Thyroid gland (tissue), 4 donors: ENCODE measurements at regions not wholly inside any gene's neighbourhood (a gene's known extent, or its start where the extent isn't known, plus 50 kb on each side); places are given as distances from the start of the nearest gene placed in this dataset.

Source experiments
- DNase-seq, 2 donors: peaks; one replicate each; pipeline ENCODE4 v3.0.0-alpha.2; 2019
- H3K27ac ChIP-seq, 3 donors: fragments of 200-600 bp; sonication (generic); 1 replicate in 2 of 3; 2 replicates in 1 of 3; pipeline ENCODE4 v1.5.1; 2016 to 2019; ENCODE audit warnings: mild to moderate bottlenecking in 1 of 3, moderate library complexity in 1 of 3
- H3K27me3 ChIP-seq: fragments of 200-600 bp; sonication (generic); one replicate; pipeline ENCODE4 v1.5.1; 2019
- H3K36me3 ChIP-seq, 2 donors: fragments of 200-600 bp; sonication (generic); one replicate each; pipeline ENCODE4 v1.5.1; 2016 to 2019
- H3K4me1 ChIP-seq, 2 donors: fragments of 200-600 bp; sonication (generic); one replicate each; pipeline ENCODE4 v1.5.1; 2017 to 2019
- H3K4me3 ChIP-seq, 3 donors: fragments of 200-600 bp; sonication (generic); replicated peaks in 1 of 3; 1 replicate in 2 of 3; 2 replicates in 1 of 3; pipeline ENCODE4 v1.5.1; 2016; ENCODE audit warnings: mild to moderate bottlenecking in 1 of 3
- H3K9me3 ChIP-seq: fragments of 200-600 bp; sonication (generic); one replicate; pipeline ENCODE4 v1.5.1; 2017
- CTCF ChIP-seq, 6 experiments: fragments of 200-600 bp in 3 of 6; fragments of 450-650 bp in 3 of 6; sonication (generic) in 3 of 6; IDR thresholded peaks; one replicate each; pipeline ENCODE4 v1.5.1; 2016 to 2019; ENCODE audit warnings: antibody characterized with exemption in 6 of 6, mild to moderate bottlenecking in 2 of 6, inconsistent platforms in 1 of 6, moderate library complexity in 1 of 6
- POLR2A ChIP-seq, 2 donors: fragments of 450-650 bp; IDR thresholded peaks; one replicate each; pipeline ENCODE4 v1.6.1; 2017; ENCODE audit warnings: antibody characterized with exemption in 2 of 2, mild to moderate bottlenecking in 2 of 2, moderate library complexity in 1 of 2
- WGBS, 2 donors: methylation state at CpG; one replicate each; pipeline ENCODE4 v1.1.5; 2017; 5-methylcytosine and 5-hydroxymethylcytosine counted together
- intact Hi-C: fragments of 100-400 bp; cut with DNase I; formaldehyde crosslinking; loops from one replicate; pipeline ENCODE4 v1.15.1; 2023

GRCh38 chr10:15448598-15448997, 77.5 kb upstream of the FAM171A1 start:
- Histone ChIP-seq H3K4me1 (no peaks in the 10 kb centered on the region), H3K27me3 (no peaks in the 10 kb centered on the region), H3K27ac (no peak overlapping the region), H3K4me3 (no peak overlapping the region), H3K9me3 (no peaks in the 10 kb centered on the region), H3K36me3 (no peaks in the 10 kb centered on the region)
- DNase-seq, result no peak
- intact Hi-C loops, result no loop called here
- WGBS, 2 donors, result 85 to 89% methylated on average over 9 of the region's 9 CpGs
- TF ChIP-seq CTCF (IDR thresholded peaks at IDR 0.05) (no peak), POLR2A (IDR thresholded peaks at IDR 0.05) (no peak)

DNA sequence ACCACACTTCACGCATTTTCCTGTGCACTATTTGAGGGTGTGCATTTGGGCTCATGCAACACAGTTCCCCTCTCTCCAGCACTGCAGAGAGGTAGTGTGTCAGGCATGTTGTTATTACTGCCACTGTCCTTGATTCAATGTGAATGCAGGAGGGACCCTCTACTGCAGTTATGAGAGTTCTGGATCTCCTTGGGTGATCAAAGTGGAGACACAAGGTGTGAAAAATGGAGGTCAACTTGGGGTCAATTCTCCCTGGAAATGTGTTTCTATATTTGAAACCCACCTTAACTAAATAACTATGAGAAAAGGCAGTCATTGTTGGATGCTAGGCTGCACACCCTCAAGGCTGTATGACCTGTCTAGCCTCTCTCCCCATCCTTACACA, 73.9 kb upstream of the FAM171A1 start:
- Histone ChIP-seq H3K36me3 (no peaks in the 10 kb centered on the region), H3K4me3 (no peak overlapping the region), H3K4me1 (no peaks in the 10 kb centered on the region), H3K9me3 (no peaks in the 10 kb centered on the region), H3K27me3 (no peaks in the 10 kb centered on the region), H3K27ac (no peak overlapping the region)
- TF ChIP-seq CTCF (IDR thresholded peaks at IDR 0.05), result no peak
- TF ChIP-seq POLR2A (IDR thresholded peaks at IDR 0.05), result no peak
- 53 to 60% methylated on average over 1 of the region's 1 CpG for WGBS, 2 donors
- DNase-seq, result no peak
- intact Hi-C loops, result no loop called here

DNA sequence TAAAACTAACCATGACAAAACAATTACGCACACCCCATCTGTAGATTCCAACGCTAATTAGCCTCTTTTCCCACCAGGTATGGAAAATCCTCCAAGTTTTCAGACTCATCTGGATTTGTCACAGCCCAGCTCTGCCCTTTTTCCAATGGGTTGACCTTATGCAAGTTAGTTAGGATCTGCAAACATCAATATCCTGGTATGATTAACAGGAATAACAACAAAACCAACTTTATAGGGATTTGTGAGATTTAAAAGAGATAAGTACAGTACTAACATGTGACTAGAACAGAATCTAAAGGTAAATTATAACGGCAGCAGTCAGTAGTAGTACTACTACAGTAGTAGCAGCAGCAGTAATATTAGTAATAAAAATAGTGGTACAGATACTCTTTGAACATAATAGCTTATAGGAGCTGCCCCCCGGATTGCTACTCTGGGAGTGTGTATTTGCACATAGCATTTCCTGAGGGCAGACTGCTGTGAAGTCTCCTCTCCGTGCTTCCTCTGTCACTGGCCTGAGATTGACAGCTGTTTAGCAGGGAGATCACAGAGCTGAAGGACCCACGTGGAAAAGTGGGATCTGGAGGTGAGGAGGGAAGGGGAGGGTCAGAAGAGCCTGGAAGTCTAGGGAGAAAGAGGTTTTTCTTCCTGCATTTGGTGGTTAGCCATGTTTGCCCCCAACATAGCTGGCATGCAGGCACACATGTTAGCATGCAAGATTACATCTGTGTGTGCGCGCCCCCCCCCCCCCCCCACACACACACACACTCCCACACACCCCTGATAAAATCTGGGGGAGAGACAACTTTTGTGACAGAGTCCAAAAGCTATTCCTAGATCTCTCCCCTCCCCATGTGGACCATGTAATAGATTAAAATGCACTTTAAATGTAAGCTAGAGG, 73.3 kb upstream of the FAM171A1 start:
- Histone ChIP-seq H3K36me3 (no peaks in the 10 kb centered on the region), H3K4me3 (no peak overlapping the region), H3K27ac (no peak overlapping the region), H3K9me3 (no peaks in the 10 kb centered on the region), H3K4me1 (peaks cover under 1 to 3% of the 10 kb centered on the region in 2 donors), H3K27me3 (no peaks in the 10 kb centered on the region)
- intact Hi-C loops, result no loop called here
- no peak for TF ChIP-seq POLR2A (IDR thresholded peaks at IDR 0.05)
- no peak for TF ChIP-seq CTCF (IDR thresholded peaks at IDR 0.05)
- DNase-seq, result no peak
- WGBS, 2 donors, result 64 to 65% methylated on average over 8 of the region's 8 CpGs

GRCh38 chr10:15442056-15442455, 71.0 kb upstream of the FAM171A1 start:
- no peaks in the 10 kb centered on the region for H3K36me3 ChIP-seq
- H3K4me3 ChIP-seq, result no peak overlapping the region
- 86 to 87% methylated on average over 14 of the region's 14 CpGs for whole genome bisulfite sequencing, 2 donors
- H3K27me3 ChIP-seq, result no peaks in the 10 kb centered on the region
- no peaks in the 10 kb centered on the region for H3K9me3 ChIP-seq
- no peak overlapping the region for H3K27ac ChIP-seq
- intact Hi-C loops, result no loop called here
- peaks cover 3 to 9% of the 10 kb centered on the region in 2 donors for H3K4me1 ChIP-seq
- no peak for TF ChIP-seq POLR2A (IDR thresholded peaks at IDR 0.05)
- no peak for TF ChIP-seq CTCF (IDR thresholded peaks at IDR 0.05)
- no peak for DNase-seq

- DNase-seq, result no peak
- peaks cover 3 to 9% of the 10 kb centered on the region in 2 donors for H3K4me1 ChIP-seq
- H3K27me3 ChIP-seq, result no peaks in the 10 kb centered on the region
- WGBS, 2 donors, result 88 to 91% methylated on average over 9 of the region's 9 CpGs
- intact Hi-C loops, result no loop called here
- no peaks in the 10 kb centered on the region for H3K36me3 ChIP-seq
- no peak overlapping the region for H3K4me3 ChIP-seq
- no peaks in the 10 kb centered on the region for H3K9me3 ChIP-seq
- TF ChIP-seq CTCF (IDR thresholded peaks at IDR 0.05) (no peak), POLR2A (IDR thresholded peaks at IDR 0.05) (no peak)
- H3K27ac ChIP-seq, result peak overlapping the region in 1 of 3 donors; percentile 65
Observed at GRCh38 chr10:15440204-15440711, 69.2 kb upstream of the FAM171A1 start.
